H1 (cell line): ENCODE measurements at regions not wholly inside any gene's neighbourhood (a gene's known extent, or its start where the extent isn't known, plus 50 kb on each side); places are given as distances from the start of the nearest gene placed in this dataset.

ENCODE experiments used
- CTCF ChIA-PET: fragments of 300-600 bp; sonication (Branson Sonifier 250); formaldehyde crosslinking; loops from one replicate; lab custom pipeline; 2021; ENCODE audit not compliant: partially characterized antibody; lab: Charles Lee
- POLR2A ChIA-PET: fragments of 300-600 bp; sonication (Branson Sonifier 250); formaldehyde crosslinking; loops from one replicate; lab custom pipeline; 2021; ENCODE audit warnings: inconsistent platforms; ENCODE audit not compliant: partially characterized antibody; lab: Charles Lee
- DNase-seq, 2 experiments: peaks; one replicate each; pipeline versions ENCODE4 v3.0.0 to v3.0.0-alpha.2; 2010 to 2022; ENCODE audit warnings: low spot score in 2 of 2, low read depth in 1 of 2, mixed read lengths in 1 of 2
- FAIRE-seq: peaks from 2 replicates; lab custom pipeline; 2011; peaks lifted over from hg19 to GRCh38; lab: Jason Lieb, UNC
- H2AFZ ChIP-seq: 2 replicates; pipeline ENCODE4 v1.8.1; 2012; ENCODE audit warnings: low read length, inconsistent platforms
- H2AK5ac ChIP-seq: 2 replicates; pipeline ENCODE4 v1.6.1; 2013; ENCODE audit warnings: low read depth, low read length
- H2BK120ac ChIP-seq: replicated peaks from 2 replicates; pipeline ENCODE3; 2013; ENCODE audit warnings: low read depth, low read length, inconsistent platforms
- H2BK12ac ChIP-seq: 2 replicates; pipeline ENCODE4 v1.6.1; 2013; ENCODE audit warnings: low read depth, low read length
- H2BK15ac ChIP-seq: 2 replicates; pipeline ENCODE4 v1.6.1; 2013; ENCODE audit warnings: low read length
- H2BK20ac ChIP-seq: 2 replicates; pipeline ENCODE4 v1.6.1; 2013; ENCODE audit warnings: low read length
- H2BK5ac ChIP-seq: 2 replicates; pipeline ENCODE4 v1.6.1; 2013; ENCODE audit warnings: low read depth, low read length
- H3K14ac ChIP-seq: 2 replicates; pipeline ENCODE4 v1.6.1; 2013; ENCODE audit warnings: inconsistent platforms; ENCODE audit not compliant: insufficient read length
- H3K18ac ChIP-seq: 2 replicates; pipeline ENCODE4 v1.6.1; 2013; ENCODE audit warnings: low read length; ENCODE audit errors: extremely low read depth
- H3K23ac ChIP-seq: 2 replicates; pipeline ENCODE4 v1.6.1; 2013; ENCODE audit warnings: inconsistent platforms; ENCODE audit not compliant: insufficient read length
- H3K23me2 ChIP-seq: 2 replicates; pipeline ENCODE4 v1.6.1; 2013; ENCODE audit warnings: low read depth, low read length
- H3K27ac ChIP-seq: 2 replicates; pipeline ENCODE4 v1.6.1; 2011; ENCODE audit warnings: low read depth, low read length, inconsistent platforms
- H3K27me3 ChIP-seq, 4 experiments: replicated peaks in 1 of 4; 1 replicate in 1 of 4; 2 replicates in 3 of 4; pipeline versions ENCODE4 v1.6.1 to v1.8.1; 2011 to 2013; ENCODE audit warnings: low read length in 3 of 4, mild to moderate bottlenecking in 3 of 4, inconsistent platforms in 2 of 4, mixed read lengths in 2 of 4, moderate library complexity in 1 of 4; ENCODE audit not compliant: control insufficient read depth in 3 of 4, insufficient read depth in 3 of 4; ENCODE audit errors: extremely low read depth in 1 of 4
- H3K36me3 ChIP-seq, 4 experiments: 2 replicates each; pipeline versions ENCODE4 v1.6.1 to v1.8.1; 2011 to 2013; ENCODE audit warnings: mild to moderate bottlenecking in 4 of 4, low read length in 3 of 4, moderate library complexity in 2 of 4, control low read depth in 1 of 4, inconsistent platforms in 1 of 4; ENCODE audit not compliant: insufficient read depth in 4 of 4, control insufficient read depth in 2 of 4
- H3K4ac ChIP-seq: replicated peaks from 2 replicates; pipeline ENCODE3; 2013; ENCODE audit warnings: low read length, low read depth, mixed read lengths, inconsistent platforms; ENCODE audit not compliant: insufficient read length
- H3K4me1 ChIP-seq, 4 experiments: replicated peaks in 1 of 4; 1 replicate in 1 of 4; 2 replicates in 3 of 4; pipeline versions ENCODE4 v1.6.1 to v1.8.1; 2011 to 2013; ENCODE audit warnings: low read length in 3 of 4, inconsistent platforms in 2 of 4, mixed read lengths in 1 of 4; ENCODE audit not compliant: insufficient read depth in 4 of 4, control insufficient read depth in 3 of 4
- H3K4me2 ChIP-seq, 2 experiments: 2 replicates each; pipeline versions ENCODE4 v1.6.1 to v1.8.1; 2011 to 2013; ENCODE audit warnings: low read depth in 2 of 2, low read length in 2 of 2, control low read depth in 1 of 2, inconsistent platforms in 1 of 2, mild to moderate bottlenecking in 1 of 2; ENCODE audit not compliant: insufficient read depth in 1 of 2
- H3K4me3 ChIP-seq, 4 experiments: fragments of 200-600, 300-600 bp in 1 of 4; sonication (generic), shearing (Covaris generic), sonication (Bioruptor Twin) in 1 of 4; 2 replicates each; pipeline versions ENCODE4 v1.5.1 to v1.8.1; 2011 to 2016; ENCODE audit warnings: low read length in 4 of 4, low read depth in 3 of 4, control low read depth in 2 of 4, inconsistent platforms in 2 of 4, mild to moderate bottlenecking in 2 of 4, mixed read lengths in 1 of 4, moderate library complexity in 1 of 4; ENCODE audit not compliant: insufficient read depth in 2 of 4; ENCODE audit errors: extremely low read depth in 1 of 4
- H3K56ac ChIP-seq: replicated peaks from 2 replicates; pipeline ENCODE3; 2013; ENCODE audit warnings: low read depth, mild to moderate bottlenecking, mixed read lengths, low read length, inconsistent platforms; ENCODE audit not compliant: insufficient read length
- H3K79me1 ChIP-seq: 2 replicates; pipeline ENCODE4 v1.6.1; 2013; ENCODE audit warnings: low read depth, low read length, control low read depth
- H3K79me2 ChIP-seq, 2 experiments: 2 replicates each; pipeline versions ENCODE4 v1.6.1 to v1.8.1; 2012 to 2013; ENCODE audit warnings: low read length in 2 of 2, mild to moderate bottlenecking in 2 of 2, inconsistent platforms in 1 of 2; ENCODE audit not compliant: insufficient read depth in 2 of 2, control insufficient read depth in 1 of 2
- H3K9ac ChIP-seq, 4 experiments: replicated peaks in 1 of 4; 1 replicate in 1 of 4; 2 replicates in 3 of 4; pipeline versions ENCODE4 v1.6.1 to v1.8.1; 2011 to 2013; ENCODE audit warnings: low read depth in 3 of 4, low read length in 3 of 4, control low read depth in 2 of 4, mild to moderate bottlenecking in 2 of 4, moderate library complexity in 2 of 4, inconsistent platforms in 1 of 4; ENCODE audit errors: extremely low read depth in 1 of 4
- H3K9me3 ChIP-seq, 2 experiments: 2 replicates each; pipeline versions ENCODE4 v1.6.1 to v1.8.1; 2012 to 2013; ENCODE audit warnings: mild to moderate bottlenecking in 2 of 2, moderate library complexity in 2 of 2, control low read depth in 1 of 2, inconsistent platforms in 1 of 2, low read depth in 1 of 2, low read length in 1 of 2, mixed read lengths in 1 of 2; ENCODE audit not compliant: insufficient read depth in 2 of 2
- H4K20me1 ChIP-seq, 2 experiments: replicated peaks in 1 of 2; 2 replicates each; pipeline versions ENCODE3 to v1.8.1; 2011 to 2013; ENCODE audit warnings: inconsistent platforms in 2 of 2, low read length in 2 of 2, mild to moderate bottlenecking in 1 of 2; ENCODE audit not compliant: insufficient read depth in 2 of 2, control insufficient read depth in 1 of 2
- H4K5ac ChIP-seq: 2 replicates; pipeline ENCODE4 v1.6.1; 2013; ENCODE audit warnings: low read length, low read depth, mixed read lengths, inconsistent platforms; ENCODE audit not compliant: insufficient read length
- H4K8ac ChIP-seq: 2 replicates; pipeline ENCODE4 v1.8.0; 2013; ENCODE audit warnings: mild to moderate bottlenecking, moderate library complexity, low read length, inconsistent platforms; ENCODE audit not compliant: insufficient read depth; ENCODE audit errors: extremely low read depth
- H4K91ac ChIP-seq: replicated peaks from 2 replicates; pipeline ENCODE3; 2013; ENCODE audit warnings: low read length, mixed read lengths, inconsistent platforms; ENCODE audit not compliant: insufficient read length
- MAFK ChIP-seq: IDR thresholded peaks from 2 replicates; pipeline ENCODE4 v1.6.1; 2012; ENCODE audit warnings: low read depth, mild to moderate bottlenecking, improper control_type of control experiment, low read length
- RFX5 ChIP-seq: IDR thresholded peaks from 2 replicates; pipeline ENCODE4 v1.6.1; 2011; ENCODE audit warnings: low read depth, low read length, improper control_type of control experiment, borderline replicate concordance
- WGBS, 2 experiments: shearing (Covaris generic) in 1 of 2; methylation state at CpG; one replicate each; pipeline versions ENCODE4 v1.1.6 to v1.1.7; 2013 to 2015; ENCODE audit warnings: low lambda C conversion rate in 2 of 2, mixed read lengths in 2 of 2, inconsistent platforms in 1 of 2, low coverage in 1 of 2, missing lambda C conversion rate in 1 of 2; ENCODE audit not compliant: insufficient replicate concordance in 2 of 2, insufficient coverage in 1 of 2, insufficient read length in 1 of 2; ENCODE audit errors: extremely low coverage in 1 of 2, missing lambda C conversion rate in 1 of 2; 5-methylcytosine and 5-hydroxymethylcytosine counted together

- Histone ChIP-seq H3K9ac (no peak overlapping the region), H3K9me3 (peaks cover 2 to 8% of the 10 kb centered on the region in 2 experiments; a peak in 2 of 4 replicates), H2BK20ac (no peak overlapping the region), H3K4me3 (no peak overlapping the region), H4K91ac (no peak overlapping the region), H2AFZ (no peak overlapping the region), H2BK12ac (no peak overlapping the region), H3K23ac (no peak overlapping the region), H2AK5ac (no peak overlapping the region), H3K27me3 (no peaks in the 10 kb centered on the region), H3K27ac (no peak overlapping the region), H3K23me2 (no peaks in the 10 kb centered on the region), H3K79me1 (no peaks in the 10 kb centered on the region), H2BK5ac (no peak overlapping the region), H3K56ac (no peak overlapping the region), H3K79me2 (no peaks in the 10 kb centered on the region), H3K4ac (no peak overlapping the region), H3K4me1 (no peaks in the 10 kb centered on the region), H3K18ac (no peak overlapping the region), H2BK15ac (no peak overlapping the region), H3K4me2 (no peak overlapping the region), H3K36me3 (no peaks in the 10 kb centered on the region), H3K14ac (no peak overlapping the region), H4K8ac (no peak overlapping the region), H4K5ac (no peak overlapping the region), H2BK120ac (no peak overlapping the region), H4K20me1 (no peaks in the 10 kb centered on the region)
- DNase-seq (no peak), FAIRE-seq (no peak)
- TF ChIP-seq RFX5, result no peak
- peak; percentile 64; the same call in 1 of the 2 replicates for TF ChIP-seq MAFK
- WGBS, 2 experiments, result 93% methylated on average over 3 of the region's 3 CpGs; no CpG with 5 or more reads in 1 of the 2 experiments
- POLR2A ChIA-PET, result no interaction called here
- CTCF ChIA-PET, result no interaction called here
These were observed 111.7 kb upstream of the IZUMO3 start for GRCh38 chr9:24657387-24657786.
